ENCODE measurements at regions not wholly inside any gene's neighbourhood (a gene's known extent, or its start where the extent isn't known, plus 50 kb on each side); places are given as distances from the start of the nearest gene placed in this dataset.

- Histone ChIP-seq H3K4me2 (ENCODE audit: insufficient read depth in 1 of 2, low read depth in 2 of 2, low read length in 2 of 2) (no peak overlapping the region), H2BK12ac (ENCODE audit: low read depth, low read length) (no peak overlapping the region), H3K9ac (replicated peaks in 1 of 4; ENCODE audit: extremely low read depth in 1 of 4, low read depth in 3 of 4, low read length in 3 of 4) (no peak overlapping the region), H2BK5ac (ENCODE audit: low read depth, low read length) (no peak overlapping the region), H3K27me3 (replicated peaks in 1 of 4; ENCODE audit: control insufficient read depth in 3 of 4, extremely low read depth in 1 of 4, insufficient read depth in 3 of 4, low read length in 3 of 4) (no peaks in the 10 kb centered on the region), H3K23me2 (ENCODE audit: low read depth, low read length) (no peaks in the 10 kb centered on the region), H2BK120ac (replicated peaks; ENCODE audit: low read depth, low read length) (no peak overlapping the region), H3K4me3 (ENCODE audit: extremely low read depth in 1 of 4, insufficient read depth in 2 of 4, low read depth in 3 of 4, low read length in 4 of 4) (no peak overlapping the region), H3K4me1 (replicated peaks in 1 of 4; ENCODE audit: control insufficient read depth in 3 of 4, insufficient read depth in 4 of 4, low read length in 3 of 4) (no peaks in the 10 kb centered on the region), H3K9me3 (ENCODE audit: insufficient read depth in 2 of 2, low read depth in 1 of 2, low read length in 1 of 2) (no peaks in the 10 kb centered on the region), H3K79me2 (ENCODE audit: control insufficient read depth in 1 of 2, insufficient read depth in 2 of 2, low read length in 2 of 2) (no peaks in the 10 kb centered on the region), H3K79me1 (ENCODE audit: low read depth, low read length) (no peaks in the 10 kb centered on the region), H3K36me3 (ENCODE audit: control insufficient read depth in 2 of 4, insufficient read depth in 4 of 4, low read length in 3 of 4) (no peaks in the 10 kb centered on the region), H3K14ac (ENCODE audit: insufficient read length) (no peak overlapping the region), H3K4ac (replicated peaks; ENCODE audit: insufficient read length, low read depth, low read length) (no peak overlapping the region), H3K56ac (replicated peaks; ENCODE audit: insufficient read length, low read depth, low read length) (no peak overlapping the region), H2AFZ (ENCODE audit: low read length) (no peak overlapping the region), H4K91ac (replicated peaks; ENCODE audit: insufficient read length, low read length) (no peak overlapping the region), H2AK5ac (ENCODE audit: low read depth, low read length) (no peak overlapping the region), H4K8ac (ENCODE audit: extremely low read depth, insufficient read depth, low read length) (no peak overlapping the region), H2BK15ac (ENCODE audit: low read length) (no peak overlapping the region), H3K23ac (ENCODE audit: insufficient read length) (no peak overlapping the region), H3K18ac (ENCODE audit: extremely low read depth, low read length) (no peak overlapping the region), H2BK20ac (ENCODE audit: low read length) (no peak overlapping the region), H4K5ac (ENCODE audit: insufficient read length, low read depth, low read length) (no peak overlapping the region), H3K27ac (ENCODE audit: low read depth, low read length) (no peak overlapping the region), H4K20me1 (replicated peaks in 1 of 2; ENCODE audit: control insufficient read depth in 1 of 2, insufficient read depth in 2 of 2, low read length in 2 of 2) (no peaks in the 10 kb centered on the region)
- POLR2A ChIA-PET (ENCODE audit: partially characterized antibody), result no interaction called here
- no peak for DNase-seq (ENCODE audit: low read depth in 1 of 2, low spot score in 2 of 2)
- CTCF ChIA-PET (ENCODE audit: partially characterized antibody), result interaction anchor here (0.9 to 1.0 kb wide), 2 partner anchors 78 to 292 kb away, joined by 3 to 5 read pairs; no protein-coding TSS in a partner anchor
- FAIRE-seq, result no peak
- TF ChIP-seq SAP30 (IDR thresholded peaks at IDR 0.05; ENCODE audit: insufficient read depth, insufficient replicate concordance, low read length) (no peak), SIN3A (conservative IDR thresholded peaks at IDR 0.05 in 1 of 2, IDR thresholded peaks at IDR 0.05 in 1 of 2; ENCODE audit: low read depth in 1 of 2, low read length in 2 of 2) (no peak), SP4 (IDR thresholded peaks at IDR 0.05; ENCODE audit: low read length) (no peak), JUND (IDR thresholded peaks at IDR 0.05; ENCODE audit: low read length) (no peak), ASH2L (IDR thresholded peaks at IDR 0.05; ENCODE audit: low read length) (no peak), CTCF (IDR thresholded peaks at IDR 0.05; ENCODE audit: control extremely low read depth in 1 of 3, insufficient read depth in 1 of 3, low read depth in 1 of 3, low read length in 3 of 3) (no peak), KDM1A (IDR thresholded peaks at IDR 0.05; ENCODE audit: borderline replicate concordance, low read length) (no peak), TAF7 (optimal IDR thresholded peaks at IDR 0.05; ENCODE audit: borderline replicate concordance, low read depth, low read length) (no peak), CBX5 (IDR thresholded peaks at IDR 0.05; ENCODE audit: low read depth, low read length) (no peak), CHD2 (IDR thresholded peaks at IDR 0.05; ENCODE audit: low read length) (no peak), SP1 (IDR thresholded peaks at IDR 0.05; ENCODE audit: low read depth, low read length) (no peak), MAX (IDR thresholded peaks at IDR 0.05) (no peak)
These were observed 547.7 kb upstream of the ID4 start for GRCh38 chr6:19289457-19289856.

Data from H1 (cell line).